NCI-H1417 (cell line): ENCODE measurements at regions not wholly inside any gene's neighbourhood (a gene's known extent, or its start where the extent isn't known, plus 50 kb on each side); places are given as distances from the start of the nearest gene placed in this dataset.
"Not testable (repeated sequence)": the region's sequence is repeated elsewhere in the genome, so short reads cannot be mapped to it uniquely, and the experiment has no call there.

ENCODE experiments used
- DNase-seq, 3 experiments: peaks; one replicate each; lab custom pipeline; 2025; lab: John Stamatoyannopoulos, UW

GRCh38 chr4:11843340-11843739 is 414.6 kb upstream of the HS3ST1 start:
- DNase-seq: no peak

GRCh38 chr4:11842620-11843263 is 414.0 kb upstream of the HS3ST1 start:
- peak; percentile 46 to 93 (median 55) for DNase-seq

GRCh38 chr4:11839889-11840288 is 411.2 kb upstream of the HS3ST1 start:
- DNase-seq: no peak

- peak in 2 of 3 experiments; percentile 18 to 63 for DNase-seq
These were observed 403.0 kb upstream of the HS3ST1 start for GRCh38 chr4:11831739-11832138.

- no peak for DNase-seq
These were observed 395.9 kb upstream of the HS3ST1 start for GRCh38 chr4:11824566-11824965.

GRCh38 chr4:11821772-11822430 is 393.2 kb upstream of the HS3ST1 start:
- DNase-seq: no peak

- DNase-seq: no peak
These were observed 388.4 kb upstream of the HS3ST1 start for GRCh38 chr4:11817088-11817487.

GRCh38 chr4:11814758-11815157 is 386.1 kb upstream of the HS3ST1 start:
- peak in 1 of 3 experiments; percentile 19 for DNase-seq

- DNase-seq: peak in 1 of 3 experiments; percentile 19
These were observed 385.3 kb upstream of the HS3ST1 start for GRCh38 chr4:11813951-11814446.

- not testable (repeated sequence) for DNase-seq
These were observed 382.8 kb upstream of the HS3ST1 start for GRCh38 chr4:11811521-11811920.

GRCh38 chr4:11805842-11806241 is 377.1 kb upstream of the HS3ST1 start:
- peak in 2 of 3 experiments; percentile 2 to 61 for DNase-seq

- DNase-seq: no peak
These were observed 373.1 kb upstream of the HS3ST1 start for GRCh38 chr4:11801466-11802446.

GRCh38 chr4:11799196-11799595 is 370.5 kb upstream of the HS3ST1 start:
- DNase-seq: no peak

GRCh38 chr4:11791797-11792196 is 363.1 kb upstream of the HS3ST1 start:
- no peak for DNase-seq

- DNase-seq: no peak
These were observed 361.5 kb upstream of the HS3ST1 start for GRCh38 chr4:11790230-11790629.

- no peak for DNase-seq
These were observed 354.9 kb upstream of the HS3ST1 start for GRCh38 chr4:11783588-11783987.

- no peak for DNase-seq
These were observed 354.2 kb upstream of the HS3ST1 start for GRCh38 chr4:11782859-11783258.

- no peak for DNase-seq
These were observed 348.8 kb upstream of the HS3ST1 start for GRCh38 chr4:11777447-11777846.

GRCh38 chr4:11774346-11774745 is 345.7 kb upstream of the HS3ST1 start:
- no peak for DNase-seq

- DNase-seq: no peak
These were observed 345.1 kb upstream of the HS3ST1 start for GRCh38 chr4:11773798-11774197.

- no peak for DNase-seq
These were observed 340.7 kb upstream of the HS3ST1 start for GRCh38 chr4:11769434-11769833.

GRCh38 chr4:11768251-11768972 is 339.7 kb upstream of the HS3ST1 start:
- DNase-seq: no peak
